ENCODE measurements at regions not wholly inside any gene's neighbourhood (a gene's known extent, or its start where the extent isn't known, plus 50 kb on each side); places are given as distances from the start of the nearest gene placed in this dataset.
A peak's percentile ranks its signal among the peaks of the same experiment; 100 is the strongest.

DNA sequence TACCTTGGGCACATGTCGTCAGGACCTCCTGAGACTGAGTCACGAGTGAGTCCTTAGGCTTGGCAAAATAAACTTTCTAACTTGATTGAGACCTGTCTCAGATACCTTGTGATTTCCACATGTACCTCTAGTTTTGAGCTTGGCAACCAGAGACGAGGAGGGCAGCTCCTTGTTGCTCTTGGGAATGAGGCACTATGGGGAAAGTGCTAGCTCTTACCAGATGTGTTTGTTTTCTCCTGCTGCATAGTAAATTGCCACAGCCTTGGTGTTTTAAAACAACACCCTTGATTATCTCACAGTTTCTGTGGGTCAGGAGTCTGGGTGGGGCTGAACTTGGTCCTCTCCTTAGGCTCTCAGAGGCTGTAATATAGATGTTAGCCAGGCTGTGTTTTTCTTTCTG, 59.1 kb upstream of the MAML3 start:
- peak; percentile 34 for DNase-seq (ENCODE audit: low spot score)

DNA sequence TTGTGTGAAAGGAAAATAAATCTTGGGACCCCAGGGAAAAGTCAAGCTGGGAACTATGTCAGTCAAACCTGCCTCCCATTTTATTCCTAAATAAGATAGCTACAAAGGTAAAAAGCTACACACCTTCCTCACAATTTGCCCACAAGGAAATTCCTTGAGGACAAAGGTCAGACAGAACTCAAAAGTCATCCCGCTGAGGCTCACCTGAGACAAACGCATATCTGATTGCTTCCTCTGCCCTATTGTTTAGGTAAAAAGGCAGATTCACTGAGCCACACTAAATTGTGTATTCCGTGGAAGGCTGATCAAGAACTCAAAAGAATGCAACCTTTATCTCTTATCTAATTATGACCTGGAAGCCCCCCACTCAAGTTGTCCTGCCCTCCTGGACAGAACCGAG, 58.7 kb upstream of the MAML3 start:
- DNase-seq (ENCODE audit: low spot score) = peak; percentile 35

DNA sequence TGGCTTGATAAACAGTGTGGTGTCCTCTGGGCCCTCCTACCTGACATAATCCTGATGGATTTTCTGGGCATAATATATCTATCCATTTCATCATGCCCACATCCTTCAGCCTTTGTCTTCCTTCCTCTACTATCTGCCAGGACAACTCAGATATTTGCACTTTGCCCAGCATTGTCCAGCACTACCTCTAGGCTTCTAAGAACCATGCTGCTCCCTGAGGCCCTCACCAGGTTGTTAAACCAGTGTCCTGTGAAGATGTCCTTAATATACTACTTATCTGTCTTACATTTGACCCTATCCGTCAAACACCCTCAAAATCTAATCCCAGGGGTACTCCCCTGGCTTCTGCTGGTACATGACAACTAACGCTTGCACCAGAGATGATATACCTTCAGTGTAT, 58.2 kb upstream of the MAML3 start:
- peak; percentile 23 for DNase-seq (ENCODE audit: low spot score)

DNA sequence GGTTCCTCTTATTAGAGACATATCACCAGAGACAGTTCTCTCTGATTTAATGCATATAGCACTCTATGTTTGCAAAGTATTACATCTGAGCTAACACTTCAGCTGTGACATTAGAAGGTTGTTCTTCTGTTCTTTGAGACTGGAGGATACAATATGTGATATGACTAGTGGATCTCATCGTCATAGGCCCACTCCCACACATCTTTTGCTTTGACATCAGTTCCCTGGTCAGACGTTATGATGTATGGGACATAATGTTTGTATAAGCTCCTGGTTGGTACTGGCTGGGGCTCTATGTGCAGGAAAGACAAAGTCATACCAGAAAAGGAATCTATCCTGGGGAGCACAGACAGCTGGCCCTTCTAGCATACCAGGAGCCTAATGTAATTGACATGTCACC, 57.7 kb upstream of the MAML3 start:
- no peak for DNase-seq (ENCODE audit: low spot score)

DNA sequence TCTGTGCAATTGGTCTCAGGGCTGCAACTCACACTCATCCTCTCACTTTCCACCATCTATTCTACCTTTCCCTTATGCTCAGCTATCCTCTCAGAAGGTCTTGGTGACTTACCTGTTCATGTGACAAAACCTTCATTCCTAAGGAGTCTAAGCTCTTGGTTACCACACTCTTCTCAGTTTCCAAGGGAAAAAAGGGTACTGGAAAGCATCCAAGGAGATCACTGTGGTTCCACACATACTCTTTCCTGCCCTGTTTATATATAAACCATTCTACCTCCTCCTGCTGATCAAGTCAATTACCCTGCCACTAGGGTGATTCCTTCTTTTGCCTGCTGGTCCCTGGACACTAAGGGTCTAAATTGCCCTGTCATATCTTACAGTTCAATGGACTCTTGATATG, 57.2 kb upstream of the MAML3 start:
- no peak for DNase-seq (ENCODE audit: low spot score)

DNA sequence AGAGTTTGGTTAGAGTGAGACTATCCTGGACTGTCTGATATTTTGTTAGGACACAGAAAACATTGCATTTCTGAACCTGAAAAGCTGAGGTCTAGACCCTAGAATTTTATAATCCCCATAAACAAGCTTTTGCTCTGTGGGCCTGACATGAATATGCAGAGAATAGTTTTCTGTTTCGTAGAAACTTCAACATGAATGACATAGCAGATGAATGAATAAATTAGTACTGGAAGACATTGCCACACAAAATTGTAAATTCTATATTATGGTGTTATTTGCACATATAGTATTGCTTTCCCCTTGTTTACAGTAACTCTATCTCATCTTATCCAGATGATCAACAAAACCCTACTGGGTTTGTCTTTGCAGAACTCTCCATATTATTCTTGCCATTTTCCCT, 54.9 kb upstream of the MAML3 start:
- no peak for DNase-seq (ENCODE audit: low spot score)
